ENCODE measurements at regions not wholly inside any gene's neighbourhood (a gene's known extent, or its start where the extent isn't known, plus 50 kb on each side); places are given as distances from the start of the nearest gene placed in this dataset.

DNA sequence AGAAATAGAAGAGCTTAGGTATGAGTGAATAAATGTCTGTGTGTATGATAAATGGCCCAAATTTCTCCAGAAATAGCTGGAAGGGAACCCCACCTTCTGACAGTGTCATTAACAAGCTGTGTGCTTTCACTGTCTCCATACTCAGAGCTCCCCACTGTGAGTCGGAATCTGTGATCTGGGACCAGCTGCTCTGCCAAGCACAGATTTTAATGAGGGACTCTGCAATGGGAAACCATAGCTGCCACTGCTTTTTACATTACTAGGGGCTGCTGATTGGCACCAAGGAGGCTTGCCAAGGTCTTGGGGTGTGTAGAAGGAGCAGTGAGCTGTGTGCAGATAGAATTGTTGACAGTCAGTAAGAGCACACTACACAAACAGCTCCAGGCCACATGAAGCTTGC is 244.2 kb upstream of the CCDC196 start:
- DNase-seq: no peak
- no peak overlapping the region for H3K27ac ChIP-seq
- 90 to 100% (median 91%) methylated on average over 1 of the region's 1 CpG for WGBS, 4 donors
- intact Hi-C loops (cut with DNase I): no loop called here
- no peaks in the 10 kb centered on the region for H3K9me3 ChIP-seq (replicated peaks in 1 of 3)
- H3K36me3 ChIP-seq (replicated peaks in 1 of 2): no peaks in the 10 kb centered on the region
- H3K27me3 ChIP-seq: no peaks in the 10 kb centered on the region
- TF ChIP-seq, protein P1, sequence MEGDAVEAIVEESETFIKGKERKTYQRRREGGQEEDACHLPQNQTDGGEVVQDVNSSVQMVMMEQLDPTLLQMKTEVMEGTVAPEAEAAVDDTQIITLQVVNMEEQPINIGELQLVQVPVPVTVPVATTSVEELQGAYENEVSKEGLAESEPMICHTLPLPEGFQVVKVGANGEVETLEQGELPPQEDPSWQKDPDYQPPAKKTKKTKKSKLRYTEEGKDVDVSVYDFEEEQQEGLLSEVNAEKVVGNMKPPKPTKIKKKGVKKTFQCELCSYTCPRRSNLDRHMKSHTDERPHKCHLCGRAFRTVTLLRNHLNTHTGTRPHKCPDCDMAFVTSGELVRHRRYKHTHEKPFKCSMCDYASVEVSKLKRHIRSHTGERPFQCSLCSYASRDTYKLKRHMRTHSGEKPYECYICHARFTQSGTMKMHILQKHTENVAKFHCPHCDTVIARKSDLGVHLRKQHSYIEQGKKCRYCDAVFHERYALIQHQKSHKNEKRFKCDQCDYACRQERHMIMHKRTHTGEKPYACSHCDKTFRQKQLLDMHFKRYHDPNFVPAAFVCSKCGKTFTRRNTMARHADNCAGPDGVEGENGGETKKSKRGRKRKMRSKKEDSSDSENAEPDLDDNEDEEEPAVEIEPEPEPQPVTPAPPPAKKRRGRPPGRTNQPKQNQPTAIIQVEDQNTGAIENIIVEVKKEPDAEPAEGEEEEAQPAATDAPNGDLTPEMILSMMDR (IDR thresholded peaks at IDR 0.05): no peak
- no peak for TF ChIP-seq POLR2A (IDR thresholded peaks at IDR 0.05)
- no peak overlapping the region for H3K4me3 ChIP-seq
- no peaks in the 10 kb centered on the region for H3K4me1 ChIP-seq (replicated peaks in 1 of 2)

DNA sequence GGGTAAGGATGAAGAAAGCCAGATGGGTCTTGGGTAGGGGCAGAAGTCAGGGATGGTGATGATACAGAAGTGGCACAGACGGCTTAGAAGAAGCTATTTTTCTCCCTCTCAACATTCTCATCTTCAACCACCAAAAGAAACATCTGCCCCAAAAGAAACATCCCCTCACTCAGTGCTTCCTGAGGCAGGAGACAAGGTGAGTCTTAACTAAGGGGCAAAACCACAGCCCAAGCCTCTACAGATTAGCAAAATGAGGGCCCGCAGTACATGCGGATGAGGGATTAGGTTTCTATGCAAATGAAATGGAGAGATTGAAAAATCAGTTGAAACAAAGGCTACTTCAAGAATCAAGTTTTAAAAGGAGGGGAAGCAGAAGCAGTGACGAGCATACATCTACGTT is 241.3 kb upstream of the CCDC196 start:
- Histone ChIP-seq H3K36me3 (replicated peaks in 1 of 2) (no peaks in the 10 kb centered on the region), H3K27ac (no peak overlapping the region), H3K9me3 (replicated peaks in 1 of 3) (no peaks in the 10 kb centered on the region), H3K27me3 (no peaks in the 10 kb centered on the region), H3K4me1 (replicated peaks in 1 of 2) (no peaks in the 10 kb centered on the region), H3K4me3 (no peak overlapping the region)
- 81 to 95% (median 92%) methylated on average over 5 of the region's 5 CpGs for WGBS, 4 donors
- intact Hi-C loops (cut with DNase I): no loop called here
- TF ChIP-seq POLR2A (IDR thresholded peaks at IDR 0.05): no peak
- TF ChIP-seq, protein P1 (IDR thresholded peaks at IDR 0.05): no peak
- no peak for DNase-seq

DNA sequence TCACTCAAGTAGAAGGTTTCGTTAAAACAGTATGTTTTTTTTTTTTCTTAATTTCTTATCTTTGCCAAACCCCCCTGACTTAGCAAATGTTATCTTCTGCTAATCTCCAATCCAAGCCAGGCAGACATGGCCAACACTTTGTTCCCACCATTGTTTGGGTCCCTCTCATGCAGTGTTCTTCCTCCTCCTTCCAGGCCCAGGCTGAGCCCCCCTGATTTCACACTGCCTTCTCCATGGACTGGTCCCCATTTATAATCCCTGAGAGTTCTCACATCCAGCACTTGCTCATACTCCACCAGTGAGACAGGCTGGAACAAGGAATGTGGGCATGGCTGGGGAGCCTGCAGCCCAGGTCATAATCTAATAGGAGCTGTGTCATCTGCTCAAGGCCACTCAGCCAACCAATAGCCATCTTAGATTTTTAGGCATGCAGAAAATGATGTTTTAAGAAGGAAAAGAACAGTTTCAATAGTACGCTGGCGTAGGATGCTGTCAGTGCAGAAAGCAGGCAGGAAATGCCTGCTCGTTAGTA is 238.4 kb upstream of the CCDC196 start:
- intact Hi-C loops (cut with DNase I): no loop called here
- Histone ChIP-seq H3K27me3 (no peaks in the 10 kb centered on the region), H3K9me3 (replicated peaks in 1 of 3) (no peaks in the 10 kb centered on the region), H3K4me3 (no peak overlapping the region), H3K27ac (no peak overlapping the region), H3K36me3 (replicated peaks in 1 of 2) (no peaks in the 10 kb centered on the region), H3K4me1 (replicated peaks in 1 of 2) (no peaks in the 10 kb centered on the region)
- WGBS, 4 donors: 51 to 86% (median 69%) methylated on average over 4 of the region's 4 CpGs
- TF ChIP-seq, protein P1 (IDR thresholded peaks at IDR 0.05): no peak
- TF ChIP-seq POLR2A (IDR thresholded peaks at IDR 0.05): no peak
- peak in 1 of 7 donors; percentile 53 for DNase-seq

DNA sequence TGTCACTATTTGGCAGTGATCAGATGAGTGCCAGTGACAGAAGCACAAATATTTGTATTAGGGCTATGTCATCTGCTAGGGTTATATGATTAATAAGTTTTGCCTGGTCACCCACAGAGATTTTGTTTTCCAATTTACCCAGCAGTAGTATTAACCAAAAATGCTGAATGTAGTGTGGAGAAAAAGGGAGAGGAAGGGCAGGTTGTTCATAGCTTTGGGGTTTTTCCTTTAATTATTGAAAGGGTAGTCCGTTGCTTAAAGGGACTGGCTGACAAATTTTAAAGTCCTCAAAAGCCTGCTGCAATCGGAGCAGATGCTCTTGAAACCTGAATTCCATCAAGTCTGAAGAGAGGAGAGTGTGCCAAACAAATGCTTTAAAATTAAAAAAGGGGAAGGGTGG is 237.9 kb upstream of the CCDC196 start:
- intact Hi-C loops (cut with DNase I): no loop called here
- Histone ChIP-seq H3K4me1 (replicated peaks in 1 of 2) (no peaks in the 10 kb centered on the region), H3K27ac (no peak overlapping the region), H3K9me3 (replicated peaks in 1 of 3) (no peaks in the 10 kb centered on the region), H3K36me3 (replicated peaks in 1 of 2) (no peaks in the 10 kb centered on the region), H3K4me3 (no peak overlapping the region), H3K27me3 (no peaks in the 10 kb centered on the region)
- no peak for DNase-seq
- 68 to 79% (median 68%) methylated on average over 2 of the region's 2 CpGs for WGBS, 4 donors
- no peak for TF ChIP-seq POLR2A (IDR thresholded peaks at IDR 0.05)
- TF ChIP-seq, protein P1 (IDR thresholded peaks at IDR 0.05): no peak
